ENCODE measurements at regions not wholly inside any gene's neighbourhood (a gene's known extent, or its start where the extent isn't known, plus 50 kb on each side); places are given as distances from the start of the nearest gene placed in this dataset.

DNA sequence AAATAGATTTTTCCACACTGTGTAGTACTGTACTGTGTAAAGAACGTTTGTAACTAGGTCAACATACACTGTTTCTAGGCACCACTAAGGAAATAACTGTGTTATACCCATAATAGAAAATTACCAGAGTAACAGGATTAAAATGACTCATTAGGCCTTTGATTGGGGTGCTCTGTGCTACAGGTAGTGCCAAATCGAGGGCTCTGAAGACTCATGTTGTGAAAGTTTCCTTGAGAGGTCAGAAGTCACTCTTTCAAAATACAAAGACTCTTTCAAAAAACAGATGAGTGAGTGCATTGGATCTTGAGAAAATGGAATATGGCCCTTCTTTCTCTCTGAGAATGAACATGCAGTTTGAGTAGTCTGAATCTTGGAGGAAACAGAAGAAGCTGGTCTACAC is 143.0 kb downstream of the MRPL39 start:
- TF ChIP-seq POLR2AphosphoS5 (IDR thresholded peaks at IDR 0.05; ENCODE audit: low read depth, low read length) (no peak), PAX5 (IDR thresholded peaks at IDR 0.05; ENCODE audit: insufficient read depth, low read length, severe bottlenecking) (no peak)
